Stimulated activated CD4-positive, alpha-beta T cell treated with anti-CD3 and anti-CD28 coated beads, Interleukin-15, amount 100 ng/mL, for 48 hours (primary cell): ENCODE measurements at regions not wholly inside any gene's neighbourhood (a gene's known extent, or its start where the extent isn't known, plus 50 kb on each side); places are given as distances from the start of the nearest gene placed in this dataset.
A peak's percentile ranks its signal among the peaks of the same experiment; 100 is the strongest.

Source experiments
- DNase-seq, 2 donors: peaks; one replicate each; pipeline ENCODE4 v3.0.0-alpha.2; 2020; ENCODE audit warnings: low read depth in 2 of 2

DNA sequence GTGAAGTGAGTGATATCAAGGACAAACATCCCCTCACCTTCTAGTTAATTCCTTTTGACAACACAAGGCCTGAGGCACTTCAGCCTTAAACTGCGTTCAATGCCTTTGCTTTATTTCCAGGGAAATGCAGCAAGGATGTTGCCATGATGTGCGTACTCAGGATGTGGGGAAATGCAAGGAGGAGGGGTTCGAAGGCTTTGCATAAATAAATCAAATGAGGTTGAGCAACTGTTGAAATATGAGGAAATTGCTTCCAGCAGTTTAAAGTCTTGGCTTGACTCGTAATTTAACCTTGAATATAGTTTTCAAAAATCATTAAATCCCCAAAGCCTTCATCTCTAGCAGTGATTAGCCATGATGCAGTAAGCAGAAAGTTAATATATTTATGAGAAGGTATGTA is 81.8 kb upstream of the CCL2 start:
- DNase-seq, result no peak

DNA sequence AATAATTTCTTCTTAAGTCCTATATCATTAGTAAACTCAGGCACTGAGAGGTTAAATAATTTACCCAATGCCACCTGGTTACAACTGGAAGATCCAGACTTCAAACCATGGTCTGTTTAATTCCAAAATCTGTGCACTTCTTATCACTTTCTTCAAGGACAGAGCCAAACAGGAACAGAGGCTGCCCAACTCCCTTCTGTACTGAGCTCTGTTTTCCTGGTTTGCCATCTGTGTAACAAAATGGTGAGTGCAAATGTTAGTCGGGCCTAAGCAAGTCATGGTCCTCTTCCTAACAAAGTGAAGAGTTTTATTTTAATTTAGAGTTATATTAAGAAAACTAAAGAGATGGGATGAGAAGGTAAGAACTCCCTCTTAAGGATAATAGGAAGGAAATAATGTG is 80.6 kb upstream of the CCL2 start:
- no peak for DNase-seq

DNA sequence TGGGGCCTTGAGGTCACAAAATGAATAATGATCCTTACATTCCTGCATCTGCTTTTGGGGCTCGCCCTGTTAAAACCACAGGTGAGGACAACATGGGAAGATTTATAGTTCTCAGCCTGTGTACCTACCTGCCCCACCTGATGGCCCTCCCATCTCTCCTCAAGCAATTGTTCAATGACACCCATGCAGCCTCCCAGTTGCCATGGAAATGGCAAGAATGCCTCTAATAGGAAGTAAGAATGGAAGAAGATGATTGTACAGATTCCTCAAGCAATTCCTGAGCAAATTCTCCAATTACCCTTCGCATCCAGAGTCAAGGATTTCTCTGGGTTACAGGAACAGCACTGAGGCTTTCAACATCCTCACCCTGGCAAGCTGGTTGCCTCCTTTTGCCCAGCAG is 78.6 kb upstream of the CCL2 start:
- no peak for DNase-seq

DNA sequence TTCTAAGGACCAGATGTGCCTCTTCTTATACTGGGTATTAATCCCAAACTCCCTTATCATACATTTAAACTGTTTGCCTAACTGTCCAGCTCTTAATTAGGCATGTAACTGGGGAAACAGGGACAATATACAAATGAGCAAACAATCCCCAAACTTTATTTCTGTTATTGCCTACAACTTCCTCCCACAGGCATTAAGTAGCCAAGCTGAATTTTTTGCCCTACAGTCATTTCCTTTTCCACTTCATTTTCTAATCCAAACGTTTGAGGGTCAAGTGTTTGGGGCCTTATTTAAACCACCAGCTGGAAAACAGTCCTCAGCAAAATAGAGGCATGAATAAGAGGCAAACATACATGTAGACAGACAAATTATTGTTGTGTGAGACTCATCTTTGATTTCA is 77.4 kb upstream of the CCL2 start:
- DNase-seq, result no peak

DNA sequence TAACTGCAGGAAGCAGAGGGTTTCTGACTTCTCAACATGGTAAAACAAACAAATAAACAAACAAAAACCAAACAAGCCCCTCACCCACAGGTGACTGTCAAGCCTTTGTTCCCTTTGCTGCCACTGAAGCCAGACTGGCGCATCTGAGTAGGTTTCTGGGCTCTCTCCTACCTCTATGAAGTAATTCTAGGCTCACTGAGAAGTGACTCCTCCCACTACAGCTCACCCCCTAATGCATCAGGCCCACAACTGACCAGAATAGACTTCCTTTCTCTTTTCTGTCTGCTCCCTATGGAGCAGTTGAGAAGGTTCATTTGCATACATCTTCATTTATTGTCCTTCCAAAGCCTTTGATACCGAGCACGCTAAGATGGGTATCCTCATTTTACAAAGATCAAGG is 77.0 kb upstream of the CCL2 start:
- no peak for DNase-seq

DNA sequence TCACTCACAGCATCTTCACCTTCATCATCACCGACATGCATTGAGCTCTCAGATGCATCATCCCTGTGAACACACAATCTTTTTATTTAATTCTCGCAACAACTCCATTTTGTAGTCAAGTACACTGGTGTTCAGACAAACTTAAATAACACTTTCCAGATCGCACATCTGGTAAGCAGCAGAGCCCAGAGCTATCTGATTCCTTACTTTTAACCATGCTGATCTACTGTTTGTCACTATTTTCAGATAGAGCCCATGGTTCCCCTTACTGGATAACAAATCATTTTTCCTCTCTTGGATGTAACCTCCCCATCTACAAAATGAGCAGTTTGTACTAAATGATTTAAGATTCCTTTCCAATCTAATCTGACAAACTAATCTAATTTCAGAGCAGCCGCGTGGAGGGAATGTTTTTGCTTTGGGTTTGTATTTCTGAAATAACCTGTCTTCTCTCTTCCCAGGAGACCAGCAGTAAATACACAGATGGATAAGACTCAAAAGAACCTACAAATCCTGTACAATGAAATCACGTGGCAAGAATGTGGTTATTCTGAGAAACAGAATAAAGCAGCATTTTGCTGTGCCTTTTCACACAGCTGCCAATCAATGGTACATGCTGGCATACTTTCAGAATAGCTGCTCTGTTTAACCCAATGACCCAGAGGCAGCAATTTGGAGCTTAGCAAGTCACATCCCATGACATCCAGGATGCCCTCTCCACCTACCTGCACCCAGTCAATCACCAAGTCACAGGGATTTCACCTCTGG is 72.9 kb upstream of the CCL2 start:
- no peak for DNase-seq

DNA sequence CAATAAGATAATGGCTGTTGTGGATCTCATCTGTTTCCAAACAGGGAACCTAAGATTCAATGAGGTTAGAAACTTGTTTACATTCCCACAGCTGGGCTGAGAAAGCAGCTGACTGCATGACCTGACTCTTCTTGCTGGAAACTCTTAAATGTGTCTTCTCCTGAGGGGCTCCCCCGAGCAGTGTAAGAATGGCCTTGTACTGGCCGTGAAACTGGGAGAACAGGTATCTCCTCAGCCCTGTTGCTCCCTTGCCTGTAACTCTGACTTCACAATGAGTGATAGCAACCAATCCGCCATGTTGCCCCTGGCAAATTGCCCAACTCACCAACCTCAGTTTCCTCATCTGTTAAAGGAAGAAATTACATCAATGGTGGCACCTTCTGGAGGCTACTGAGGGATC is 59.1 kb upstream of the CCL2 start:
- no peak for DNase-seq

DNA sequence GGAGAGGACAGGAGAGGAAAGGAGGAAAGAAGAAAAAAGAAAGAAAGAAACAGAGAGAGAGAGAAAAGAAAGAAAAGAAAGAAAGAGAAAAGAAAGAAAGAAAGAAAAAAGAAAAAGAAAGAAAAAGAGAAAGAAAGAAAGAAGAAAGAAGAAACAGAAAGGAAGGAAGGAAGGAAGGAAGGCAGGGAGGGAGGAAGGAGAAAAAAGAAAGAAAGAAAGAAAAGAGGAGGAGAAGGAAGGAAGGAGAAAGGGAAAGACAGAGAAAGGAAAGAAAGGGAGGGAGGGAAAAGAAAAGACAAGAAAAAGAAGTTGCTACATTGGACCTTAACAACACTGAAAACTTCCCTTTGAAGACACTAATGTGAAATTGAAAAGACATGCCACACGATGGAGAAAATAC is 56.6 kb upstream of the CCL2 start:
- DNase-seq, result no peak

DNA sequence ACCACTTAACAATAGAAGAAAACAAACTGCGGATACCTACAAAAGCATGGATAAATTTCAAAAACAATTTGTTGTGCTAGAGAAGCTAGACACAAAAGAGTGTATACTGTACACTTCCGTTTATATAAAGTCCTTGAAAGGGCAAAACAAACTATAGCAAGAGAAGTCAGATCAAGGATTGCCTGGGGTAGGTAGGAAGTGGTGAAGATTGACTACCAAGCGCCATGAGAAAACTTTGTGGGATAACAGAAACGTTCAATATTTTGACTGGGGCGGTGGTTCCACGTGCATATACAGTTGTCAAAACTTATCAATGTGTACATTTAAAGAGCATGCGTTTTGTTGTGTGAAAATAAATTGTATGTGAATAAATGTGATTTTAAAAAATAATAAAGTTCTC is 55.6 kb upstream of the CCL2 start:
- DNase-seq, result no peak

DNA sequence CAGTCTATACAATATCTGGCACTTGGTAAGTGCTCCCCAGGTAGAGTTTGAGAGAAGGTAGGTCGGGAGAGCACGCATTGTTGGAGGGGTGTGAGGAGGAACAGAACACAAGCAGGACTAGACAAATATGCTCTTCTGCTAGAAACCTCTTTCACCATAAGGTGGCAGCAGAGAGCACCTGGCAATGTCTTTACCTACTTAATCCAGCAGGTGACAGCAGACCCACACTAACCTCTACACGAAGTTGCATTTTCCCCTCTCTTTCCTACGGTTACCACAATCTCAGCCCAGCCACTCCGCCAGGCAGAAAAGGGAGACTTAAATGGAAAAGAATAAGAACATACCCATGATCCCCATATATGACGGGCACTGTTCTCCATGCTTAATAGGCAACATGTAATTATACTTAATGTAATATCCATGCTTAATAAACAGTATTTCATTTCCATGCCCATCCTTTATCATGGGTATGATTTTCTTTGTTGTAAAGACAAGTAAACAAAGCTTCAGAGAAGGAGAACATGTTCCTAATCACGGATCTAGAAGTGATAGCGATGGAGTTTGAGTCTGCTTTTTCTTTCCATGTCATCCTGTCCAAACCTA is 55.1 kb upstream of the CCL2 start:
- DNase-seq, result peak; percentile 50 to 61

DNA sequence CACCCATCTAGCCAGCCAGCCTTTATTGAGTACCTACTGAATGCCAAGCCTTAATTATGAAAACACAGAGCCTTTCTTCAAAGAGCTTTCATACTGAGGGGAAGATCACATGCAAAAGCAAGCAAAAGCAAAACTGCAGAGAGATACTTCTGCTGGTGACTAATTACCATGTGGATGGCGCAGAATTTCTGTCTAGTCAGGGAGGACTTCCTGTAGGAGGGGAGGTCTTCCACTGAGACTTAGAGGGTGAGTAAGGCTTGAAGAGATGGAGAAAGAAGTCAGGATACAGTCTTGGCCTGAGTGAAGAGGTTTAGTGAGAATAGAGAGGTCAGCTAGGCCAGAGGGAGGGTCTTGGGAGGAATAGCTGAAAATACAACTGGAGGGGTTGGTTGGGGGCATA is 53.9 kb upstream of the CCL2 start:
- no peak for DNase-seq

DNA sequence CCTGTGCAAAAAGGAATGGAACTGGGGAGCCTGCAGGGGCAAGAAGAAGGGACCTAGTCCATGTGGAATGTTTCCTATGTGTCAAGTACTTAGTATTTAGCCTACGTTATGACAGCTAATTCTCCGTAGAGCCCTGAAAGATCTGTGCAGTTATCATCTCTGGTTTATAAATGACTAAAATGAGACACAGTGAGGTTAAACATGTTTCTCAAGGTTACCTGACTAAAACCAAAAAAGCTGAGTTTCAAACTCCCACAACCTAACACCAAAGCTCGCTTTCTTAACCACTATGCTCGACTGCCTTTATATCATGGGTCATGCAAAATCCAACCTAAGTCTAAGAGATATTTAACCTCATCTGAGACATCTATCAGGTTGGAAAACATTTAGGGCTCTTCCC is 53.3 kb upstream of the CCL2 start:
- DNase-seq, result no peak

DNA sequence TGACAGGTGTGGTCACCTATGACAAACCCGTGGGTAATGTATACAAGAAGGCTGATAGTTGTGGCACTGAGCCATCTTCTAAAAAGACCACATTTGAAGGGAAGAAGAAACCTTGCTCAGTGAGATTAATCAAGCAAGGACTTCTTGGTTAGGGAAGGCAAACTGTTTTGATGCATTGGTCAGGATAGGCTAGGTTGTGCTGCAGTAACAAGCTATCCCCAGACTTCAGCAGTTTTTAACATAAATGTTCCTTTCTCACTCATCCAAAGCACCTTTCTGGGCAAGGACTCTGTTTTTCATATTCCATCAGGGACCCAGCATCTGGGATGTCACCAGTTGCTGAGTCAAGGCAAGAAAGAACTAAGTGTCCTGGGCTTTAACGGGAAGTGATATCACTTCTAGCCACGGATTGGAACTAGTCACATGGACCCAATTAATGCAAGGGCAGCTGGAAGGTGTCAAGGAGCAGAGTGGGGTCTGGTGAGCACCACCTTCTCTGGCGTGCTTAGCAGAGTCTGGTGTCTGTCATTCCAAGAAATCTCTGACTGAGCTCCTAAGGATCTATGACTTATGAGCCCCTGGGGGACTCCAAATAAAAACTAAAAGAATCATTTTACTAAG is 52.0 kb upstream of the CCL2 start:
- DNase-seq, result no peak

DNA sequence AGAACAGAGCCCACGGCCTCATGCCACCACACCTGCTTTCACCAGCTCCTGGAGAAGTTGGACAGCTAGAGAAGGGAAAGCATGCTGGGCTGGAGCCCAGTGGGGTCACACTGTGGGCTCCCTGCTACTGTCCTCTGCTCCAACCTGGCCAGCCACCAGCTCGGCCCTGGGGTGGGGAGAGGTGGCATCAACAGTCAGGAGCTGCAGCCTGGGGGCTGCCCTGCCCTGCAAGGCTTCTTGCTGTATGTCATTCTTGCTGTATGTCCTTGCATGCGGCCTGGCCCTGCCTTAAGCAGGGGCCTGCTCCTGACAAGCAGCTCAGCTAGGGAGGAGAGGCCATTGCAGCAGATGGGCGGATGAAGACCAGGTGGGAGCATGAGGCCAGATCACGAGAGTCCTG is 50.7 kb upstream of the CCL2 start:
- DNase-seq, result no peak
